HepG2 (cell line): ENCODE measurements at regions not wholly inside any gene's neighbourhood (a gene's known extent, or its start where the extent isn't known, plus 50 kb on each side); places are given as distances from the start of the nearest gene placed in this dataset.

Experiments used
- ATAC-seq: fragments of 200-7000 bp; cut with Tn5 transposase; 3 replicates; pipeline ENCODE4 v1.9.1; 2020; ENCODE audit warnings: mild to moderate bottlenecking, moderate library complexity
- BruUV-seq: library from RNA; stranded (reverse); fragments of 400-500 nt; replicated peaks from 2 replicates; lab custom pipeline; 2021; lab: Mats Ljungman, UMichigan
- CTCF ChIA-PET: fragments of 300-600 bp; formaldehyde crosslinking; extraction: SDS; loops from one replicate; lab custom pipeline; 2021; ENCODE audit warnings: low total read pairs, inconsistent platforms, low intra/inter-chr PET ratio; lab: Yijun Ruan, JAX
- POLR2A ChIA-PET: fragments of 350-600 bp; sonication (Branson Sonifier 250); formaldehyde crosslinking; loops from one replicate; lab custom pipeline; 2020; ENCODE audit warnings: antibody characterized with exemption, inconsistent platforms; lab: Yijun Ruan, JAX
- DNase-seq: peaks from one replicate; pipeline ENCODE4 v3.0.0-alpha.2; 2015; ENCODE audit warnings: low spot score
- FAIRE-seq: peaks from 3 replicates; lab custom pipeline; 2011; peaks lifted over from hg19 to GRCh38; lab: Jason Lieb, UNC
- H2AFZ ChIP-seq: one replicate; pipeline ENCODE4 v1.6.1; 2011; ENCODE audit warnings: low read length, inconsistent platforms
- H3K27ac ChIP-seq: fragments of 300-600 bp; 3 replicates; pipeline ENCODE4 v1.8.0; 2011; ENCODE audit warnings: mixed run types, mild to moderate bottlenecking, mixed read lengths, low read length, inconsistent platforms; ENCODE audit not compliant: insufficient read depth; ENCODE audit errors: extremely low read length
- H3K27me3 ChIP-seq, 2 experiments: fragments of 200-600 bp in 1 of 2; 2 replicates in 1 of 2; 3 replicates in 1 of 2; pipeline versions ENCODE4 v1.6.0 to v1.8.0; 2011; ENCODE audit warnings: low read length in 2 of 2, mild to moderate bottlenecking in 2 of 2, moderate library complexity in 2 of 2, inconsistent platforms in 1 of 2; ENCODE audit not compliant: insufficient read depth in 2 of 2, control insufficient read depth in 1 of 2
- H3K36me3 ChIP-seq, 2 experiments: fragments of 200-600 bp in 1 of 2; replicated peaks in 1 of 2; 2 replicates in 1 of 2; 3 replicates in 1 of 2; pipeline versions ENCODE4 v1.5.1 to v1.8.0; 2011; ENCODE audit warnings: low read length in 2 of 2, inconsistent platforms in 1 of 2; ENCODE audit not compliant: insufficient read depth in 2 of 2, control insufficient read depth in 1 of 2
- H3K4me1 ChIP-seq: 2 replicates; pipeline ENCODE4 v1.5.1; 2012; ENCODE audit warnings: low read length, inconsistent platforms; ENCODE audit not compliant: insufficient read depth
- H3K4me2 ChIP-seq: 2 replicates; pipeline ENCODE4 v1.6.0; 2011; ENCODE audit warnings: low read depth, low read length, inconsistent platforms
- H3K4me3 ChIP-seq, 3 experiments: fragments of 200-600 bp in 1 of 3; sonication (generic), shearing (Covaris generic) in 1 of 3; replicated peaks in 1 of 3; 2 replicates each; pipeline ENCODE4 v1.5.1; 2011 to 2016; ENCODE audit warnings: low read length in 3 of 3, inconsistent platforms in 2 of 3, low read depth in 2 of 3, mild to moderate bottlenecking in 2 of 3, control low read depth in 1 of 3, mixed read lengths in 1 of 3; ENCODE audit not compliant: insufficient read depth in 1 of 3
- H3K79me2 ChIP-seq: one replicate; pipeline ENCODE4 v1.6.1; 2011; ENCODE audit warnings: low read length, inconsistent platforms; ENCODE audit not compliant: insufficient read depth
- H3K9ac ChIP-seq: 2 replicates; pipeline ENCODE4 v1.6.0; 2011; ENCODE audit warnings: mild to moderate bottlenecking, low read depth, low read length, inconsistent platforms; ENCODE audit not compliant: insufficient read depth
- H3K9me3 ChIP-seq: 2 replicates; pipeline ENCODE4 v1.5.1; 2012; ENCODE audit warnings: mild to moderate bottlenecking, low read length
- H4K20me1 ChIP-seq: 2 replicates; pipeline ENCODE4 v1.6.0; 2011; ENCODE audit warnings: inconsistent platforms, mild to moderate bottlenecking, low read length, moderate library complexity; ENCODE audit not compliant: insufficient read depth
- FOXP1 ChIP-seq, 2 experiments: fragments of 450-650 bp in 1 of 2; IDR thresholded peaks; 2 replicates each; pipeline ENCODE4 v1.6.1; 2017 to 2018; ENCODE audit warnings: antibody characterized with exemption in 1 of 2
- HNRNPK ChIP-seq: fragments of 200-400 bp; formaldehyde crosslinking; IDR thresholded peaks from 2 replicates; pipeline ENCODE4 v1.6.1; 2018; ENCODE audit warnings: low read length, low read depth, moderate library complexity, mild to moderate bottlenecking; ENCODE audit not compliant: poor library complexity, severe bottlenecking
- KAT7 ChIP-seq: IDR thresholded peaks from 2 replicates; pipeline ENCODE4 v1.6.1; 2018; ENCODE audit warnings: borderline replicate concordance, missing compliant biosample characterization
- MED8 ChIP-seq: sonication (generic); formaldehyde crosslinking; IDR thresholded peaks from 2 replicates; pipeline ENCODE4 v1.8.1; 2023; ENCODE audit warnings: mild to moderate bottlenecking, missing genetic modification reagents; ENCODE audit not compliant: insufficient replicate concordance
- ZMAT3 ChIP-seq: sonication (generic); formaldehyde crosslinking; conservative IDR thresholded peaks from 2 replicates; pipeline ENCODE4 v1.7.0; 2021; ENCODE audit warnings: missing genetic modification reagents
- WGBS: methylation state at CpG from one replicate; pipeline ENCODE4 v1.1.6; 2017; ENCODE audit warnings: low lambda C conversion rate; 5-methylcytosine and 5-hydroxymethylcytosine counted together
- in situ Hi-C: cut with HindIII; loops from 2 replicates; pipeline ENCODE4 v1.10.0; 2017; ENCODE audit warnings: low pct_unique_long_range_greater_than_20kb; ENCODE audit not compliant: extremely low pct_ligation_motif_present
- intact Hi-C: fragments of 100-400 bp; cut with micrococcal nuclease; formaldehyde crosslinking; loops from one replicate; pipeline ENCODE4 v1.10.0; 2022; ENCODE audit not compliant: unreplicated experiment
- TF ChIP-seq, protein P1 (sequence below), 2 experiments: fragments of 450-650 bp in 1 of 2; sonication (generic) in 1 of 2; formaldehyde crosslinking in 1 of 2; IDR thresholded peaks; 2 replicates each; pipeline versions ENCODE4 v1.6.1 to v1.8.0; 2016 to 2022; ENCODE audit warnings: antibody characterized with exemption in 1 of 2, mild to moderate bottlenecking in 1 of 2, missing genetic modification reagents in 1 of 2
- TF ChIP-seq, protein P2 (sequence below): sonication (generic); formaldehyde crosslinking; IDR thresholded peaks from 2 replicates; pipeline ENCODE4 v1.4.0; 2020; ENCODE audit warnings: mild to moderate bottlenecking, missing genetic modification reagents, borderline replicate concordance

DNA sequence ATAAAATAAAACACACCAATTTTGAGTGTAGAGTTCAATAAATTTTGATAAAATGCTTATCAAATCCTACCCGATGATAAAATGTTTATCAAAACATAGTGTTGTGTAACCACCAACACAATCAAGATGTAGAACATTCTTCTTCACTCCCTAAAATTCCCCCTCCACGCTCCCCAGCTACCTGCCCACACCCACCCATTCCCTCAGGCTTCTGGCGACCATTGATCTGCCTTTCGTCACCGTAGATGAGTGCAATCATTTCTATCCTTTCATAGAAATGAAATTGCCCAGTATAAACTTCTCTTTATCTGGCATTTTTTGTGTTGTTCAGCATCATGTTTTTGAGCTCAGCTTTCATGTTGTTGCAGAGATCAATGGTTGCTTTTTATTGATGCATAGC lies 90.7 kb upstream of the TBX3 start:
- no peak for FAIRE-seq
- DNase-seq, result no peak
- intact Hi-C loops, result no loop called here
- no peak overlapping the region for H3K4me3 ChIP-seq
- no peaks in the 10 kb centered on the region for H3K36me3 ChIP-seq
- POLR2A ChIA-PET, result interaction anchor here (1.7 kb wide), 2 partner anchors 24 to 90 kb away, joined by 4 to 8 read pairs; partner anchors contain the start of gene TBX3
- TF ChIP-seq MED8 (CRISPR knock-in tag), result no peak
- no peak for TF ChIP-seq HNRNPK
- no peak for TF ChIP-seq FOXP1 (IDR thresholded peaks at IDR 0.05)
- no peak for TF ChIP-seq FOXP1 (CRISPR knock-in tag; IDR thresholded peaks at IDR 0.05)
- TF ChIP-seq, protein P1, sequence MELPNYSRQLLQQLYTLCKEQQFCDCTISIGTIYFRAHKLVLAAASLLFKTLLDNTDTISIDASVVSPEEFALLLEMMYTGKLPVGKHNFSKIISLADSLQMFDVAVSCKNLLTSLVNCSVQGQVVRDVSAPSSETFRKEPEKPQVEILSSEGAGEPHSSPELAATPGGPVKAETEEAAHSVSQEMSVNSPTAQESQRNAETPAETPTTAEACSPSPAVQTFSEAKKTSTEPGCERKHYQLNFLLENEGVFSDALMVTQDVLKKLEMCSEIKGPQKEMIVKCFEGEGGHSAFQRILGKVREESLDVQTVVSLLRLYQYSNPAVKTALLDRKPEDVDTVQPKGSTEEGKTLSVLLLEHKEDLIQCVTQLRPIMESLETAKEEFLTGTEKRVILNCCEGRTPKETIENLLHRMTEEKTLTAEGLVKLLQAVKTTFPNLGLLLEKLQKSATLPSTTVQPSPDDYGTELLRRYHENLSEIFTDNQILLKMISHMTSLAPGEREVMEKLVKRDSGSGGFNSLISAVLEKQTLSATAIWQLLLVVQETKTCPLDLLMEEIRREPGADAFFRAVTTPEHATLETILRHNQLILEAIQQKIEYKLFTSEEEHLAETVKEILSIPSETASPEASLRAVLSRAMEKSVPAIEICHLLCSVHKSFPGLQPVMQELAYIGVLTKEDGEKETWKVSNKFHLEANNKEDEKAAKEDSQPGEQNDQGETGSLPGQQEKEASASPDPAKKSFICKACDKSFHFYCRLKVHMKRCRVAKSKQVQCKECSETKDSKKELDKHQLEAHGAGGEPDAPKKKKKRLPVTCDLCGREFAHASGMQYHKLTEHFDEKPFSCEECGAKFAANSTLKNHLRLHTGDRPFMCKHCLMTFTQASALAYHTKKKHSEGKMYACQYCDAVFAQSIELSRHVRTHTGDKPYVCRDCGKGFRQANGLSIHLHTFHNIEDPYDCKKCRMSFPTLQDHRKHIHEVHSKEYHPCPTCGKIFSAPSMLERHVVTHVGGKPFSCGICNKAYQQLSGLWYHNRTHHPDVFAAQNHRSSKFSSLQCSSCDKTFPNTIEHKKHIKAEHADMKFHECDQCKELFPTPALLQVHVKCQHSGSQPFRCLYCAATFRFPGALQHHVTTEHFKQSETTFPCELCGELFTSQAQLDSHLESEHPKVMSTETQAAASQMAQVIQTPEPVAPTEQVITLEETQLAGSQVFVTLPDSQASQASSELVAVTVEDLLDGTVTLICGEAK (IDR thresholded peaks at IDR 0.05), result no peak
- TF ChIP-seq, protein P1 (CRISPR knock-in tag; IDR thresholded peaks at IDR 0.05), result no peak
- TF ChIP-seq ZMAT3 (CRISPR knock-in tag), result no peak
- no peak for TF ChIP-seq KAT7 (CRISPR knock-in tag)
- TF ChIP-seq, protein P2, sequence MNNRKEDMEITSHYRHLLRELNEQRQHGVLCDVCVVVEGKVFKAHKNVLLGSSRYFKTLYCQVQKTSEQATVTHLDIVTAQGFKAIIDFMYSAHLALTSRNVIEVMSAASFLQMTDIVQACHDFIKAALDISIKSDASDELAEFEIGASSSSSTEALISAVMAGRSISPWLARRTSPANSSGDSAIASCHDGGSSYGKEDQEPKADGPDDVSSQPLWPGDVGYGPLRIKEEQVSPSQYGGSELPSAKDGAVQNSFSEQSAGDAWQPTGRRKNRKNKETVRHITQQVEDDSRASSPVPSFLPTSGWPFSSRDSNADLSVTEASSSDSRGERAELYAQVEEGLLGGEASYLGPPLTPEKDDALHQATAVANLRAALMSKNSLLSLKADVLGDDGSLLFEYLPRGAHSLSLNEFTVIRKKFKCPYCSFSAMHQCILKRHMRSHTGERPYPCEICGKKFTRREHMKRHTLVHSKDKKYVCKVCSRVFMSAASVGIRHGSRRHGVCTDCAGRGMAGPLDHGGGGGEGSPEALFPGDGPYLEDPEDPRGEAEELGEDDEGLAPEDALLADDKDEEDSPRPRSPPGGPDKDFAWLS (CRISPR knock-in tag), result no peak
- TF ChIP-seq, all 625 proteins: peak for 0
- no peak for ATAC-seq
- H4K20me1 ChIP-seq, result no peaks in the 10 kb centered on the region
- 95% methylated on average over 5 of the region's 5 CpGs for WGBS
- no peaks in the 10 kb centered on the region for H3K27me3 ChIP-seq
- H3K4me1 ChIP-seq, result peaks cover 35% of the 10 kb centered on the region
- no TSS peak for BruUV-seq
- CTCF ChIA-PET, result no interaction called here
- H3K9me3 ChIP-seq, result no peaks in the 10 kb centered on the region
- no peak overlapping the region for H3K27ac ChIP-seq
- H3K4me2 ChIP-seq, result no peak overlapping the region
- in situ Hi-C loops, result no loop called here
- H3K79me2 ChIP-seq, result no peaks in the 10 kb centered on the region
- no peak overlapping the region for H3K9ac ChIP-seq
- no peak overlapping the region for H2AFZ ChIP-seq
